ENCODE measurements at regions not wholly inside any gene's neighbourhood (a gene's known extent, or its start where the extent isn't known, plus 50 kb on each side); places are given as distances from the start of the nearest gene placed in this dataset.

- in situ Hi-C loops (cut with HindIII; ENCODE audit: low sequenced_read_pairs): no loop called here
Measured at GRCh38 chr4:182973511-182973911, 56.3 kb upstream of the DCTD start.

DNA sequence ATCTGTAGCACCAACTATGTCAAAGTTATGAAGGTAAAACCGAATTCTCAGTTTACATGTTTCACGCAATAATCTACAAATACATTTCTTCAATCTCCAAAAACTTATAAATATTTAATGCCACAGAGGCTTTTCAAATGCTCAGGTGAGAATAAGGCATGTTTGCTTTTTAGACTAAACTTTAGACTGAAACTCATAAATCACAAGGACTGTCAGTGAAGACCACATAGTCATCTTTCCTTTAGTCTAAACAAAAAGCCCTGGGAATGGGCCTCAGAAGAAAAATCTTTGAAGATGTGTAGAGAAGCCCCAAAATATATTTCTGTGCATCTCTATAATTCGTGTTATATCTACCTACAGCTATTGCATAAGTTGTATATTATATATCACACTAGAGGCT, 54.5 kb upstream of the DCTD start:
- in situ Hi-C loops (cut with HindIII; ENCODE audit: low sequenced_read_pairs): no loop called here

DNA sequence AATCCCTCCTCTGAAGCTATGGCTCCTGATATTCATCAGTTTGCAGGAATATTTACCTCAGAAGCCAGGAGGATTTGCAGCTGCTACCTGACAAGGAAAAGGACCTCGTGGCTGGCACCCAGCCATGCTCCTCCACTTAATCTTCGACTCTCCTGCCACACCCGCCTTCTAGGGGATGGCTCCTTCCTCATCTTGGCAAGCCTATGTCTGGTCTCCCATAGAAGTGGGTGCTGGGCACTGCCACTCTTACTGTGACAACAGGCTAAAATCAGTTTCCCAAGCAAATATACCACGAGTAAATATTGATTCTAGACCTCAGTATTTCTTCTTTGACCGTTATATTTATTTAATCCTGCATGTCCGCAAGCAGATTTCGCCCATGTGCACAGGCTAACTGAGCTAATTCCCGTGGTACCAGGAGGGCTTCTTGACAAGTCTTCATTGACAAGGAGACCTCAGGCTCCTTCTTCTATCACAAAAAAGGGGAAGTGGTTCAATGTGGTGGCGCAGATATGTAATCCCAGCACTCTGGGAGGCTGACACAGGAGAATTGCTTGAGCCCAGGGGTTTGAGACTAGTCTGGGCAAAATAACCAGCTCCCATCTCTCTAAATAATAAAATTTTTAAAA, 52.6 kb upstream of the DCTD start:
- in situ Hi-C loops (cut with HindIII; ENCODE audit: low sequenced_read_pairs): no loop called here

- in situ Hi-C loops (cut with HindIII; ENCODE audit: low sequenced_read_pairs): no loop called here
Measured at GRCh38 chr4:182968917-182969650, 51.9 kb upstream of the DCTD start.

- in situ Hi-C loops (cut with HindIII; ENCODE audit: low sequenced_read_pairs): no loop called here
Measured at GRCh38 chr4:182967403-182967802, 50.2 kb upstream of the DCTD start.

Data from endothelial cell of hepatic sinusoid (primary cell).